Breast epithelium (tissue), 4 donors: ENCODE measurements at regions not wholly inside any gene's neighbourhood (a gene's known extent, or its start where the extent isn't known, plus 50 kb on each side); places are given as distances from the start of the nearest gene placed in this dataset.

Source experiments
- DNase-seq, 2 donors: peaks; one replicate each; pipeline ENCODE4 v3.0.0-alpha.2; 2019; ENCODE audit warnings: low spot score in 2 of 2
- H3K27ac ChIP-seq, 2 donors: fragments of 200-600 bp; sonication (generic) in 1 of 2; one replicate each; pipeline ENCODE4 v1.5.1; 2016 to 2019; ENCODE audit warnings: mild to moderate bottlenecking in 1 of 2
- H3K27me3 ChIP-seq, 2 donors: fragments of 200-600 bp; sonication (generic) in 1 of 2; one replicate each; pipeline versions ENCODE4 v1.5.1 to v1.6.0; 2017 to 2019; ENCODE audit warnings: control low read depth in 1 of 2, mild to moderate bottlenecking in 1 of 2
- H3K36me3 ChIP-seq: fragments of 200-600 bp; one replicate; pipeline ENCODE4 v1.5.1; 2019
- H3K4me1 ChIP-seq, 2 donors: fragments of 200-600 bp; sonication (generic); one replicate each; pipeline ENCODE4 v1.5.1; 2016 to 2019; ENCODE audit warnings: control low read depth in 1 of 2
- H3K4me3 ChIP-seq, 3 donors: fragments of 200-600 bp; sonication (generic); 1 replicate in 2 of 3; 2 replicates in 1 of 3; pipeline ENCODE4 v1.5.1; 2016 to 2019; ENCODE audit warnings: mild to moderate bottlenecking in 3 of 3, moderate library complexity in 2 of 3
- H3K9me3 ChIP-seq, 2 donors: fragments of 200-600 bp; sonication (generic) in 1 of 2; one replicate each; pipeline ENCODE4 v1.5.1; 2016 to 2019; ENCODE audit warnings: control low read depth in 1 of 2
- CTCF ChIP-seq, 3 donors: fragments of 450-650 bp; IDR thresholded peaks; one replicate each; pipeline ENCODE4 v1.5.1; 2016 to 2017; ENCODE audit warnings: antibody characterized with exemption in 3 of 3, mild to moderate bottlenecking in 3 of 3, moderate library complexity in 3 of 3
- POLR2A ChIP-seq: fragments of 450-650 bp; IDR thresholded peaks from one replicate; pipeline ENCODE4 v1.6.1; 2016; ENCODE audit warnings: antibody characterized with exemption, mild to moderate bottlenecking, moderate library complexity
- POLR2AphosphoS5 ChIP-seq, 3 donors: sonication (generic); formaldehyde crosslinking; IDR thresholded peaks; one replicate each; pipeline ENCODE4 v1.6.1; 2017; ENCODE audit warnings: antibody characterized with exemption in 3 of 3
- intact Hi-C: fragments of 100-400 bp; cut with DNase I; formaldehyde crosslinking; loops from one replicate; pipeline ENCODE4 v1.15.1; 2023; ENCODE audit warnings: low total_unique reads

GRCh38 chr17:33385713-33386112 is 92.6 kb upstream of the ASIC2 start:
- H3K4me3 ChIP-seq, result no peak overlapping the region
- H3K9me3 ChIP-seq, result no peaks in the 10 kb centered on the region
- no peaks in the 10 kb centered on the region for H3K4me1 ChIP-seq
- TF ChIP-seq CTCF (IDR thresholded peaks at IDR 0.05) (no peak), POLR2AphosphoS5 (IDR thresholded peaks at IDR 0.05) (no peak), POLR2A (no peak)
- no peaks in the 10 kb centered on the region for H3K36me3 ChIP-seq
- intact Hi-C loops, result no loop called here
- no peak for DNase-seq
- H3K27ac ChIP-seq, result no peak overlapping the region
- no peaks in the 10 kb centered on the region for H3K27me3 ChIP-seq

- no peaks in the 10 kb centered on the region for H3K27me3 ChIP-seq
- DNase-seq, result no peak
- no peak overlapping the region for H3K4me3 ChIP-seq
- no peaks in the 10 kb centered on the region for H3K36me3 ChIP-seq
- no peaks in the 10 kb centered on the region for H3K4me1 ChIP-seq
- H3K9me3 ChIP-seq, result no peaks in the 10 kb centered on the region
- intact Hi-C loops, result no loop called here
- H3K27ac ChIP-seq, result no peak overlapping the region
- TF ChIP-seq CTCF (IDR thresholded peaks at IDR 0.05), result no peak
- TF ChIP-seq POLR2AphosphoS5 (IDR thresholded peaks at IDR 0.05), result no peak
- no peak for TF ChIP-seq POLR2A
Observed at GRCh38 chr17:33387406-33387805, 94.3 kb upstream of the ASIC2 start.

GRCh38 chr17:33389504-33390135 is 96.5 kb upstream of the ASIC2 start:
- intact Hi-C loops, result no loop called here
- TF ChIP-seq POLR2A (no peak), POLR2AphosphoS5 (IDR thresholded peaks at IDR 0.05) (no peak), CTCF (IDR thresholded peaks at IDR 0.05) (no peak)
- no peaks in the 10 kb centered on the region for H3K27me3 ChIP-seq
- H3K4me1 ChIP-seq, result no peaks in the 10 kb centered on the region
- H3K27ac ChIP-seq, result no peak overlapping the region
- no peak for DNase-seq
- H3K4me3 ChIP-seq, result no peak overlapping the region
- no peaks in the 10 kb centered on the region for H3K9me3 ChIP-seq
- H3K36me3 ChIP-seq, result no peaks in the 10 kb centered on the region

GRCh38 chr17:33390479-33391176 is 97.5 kb upstream of the ASIC2 start:
- no peaks in the 10 kb centered on the region for H3K27me3 ChIP-seq
- no peak overlapping the region for H3K4me3 ChIP-seq
- no peak for DNase-seq
- intact Hi-C loops, result no loop called here
- no peaks in the 10 kb centered on the region for H3K9me3 ChIP-seq
- TF ChIP-seq POLR2A (no peak), CTCF (IDR thresholded peaks at IDR 0.05) (no peak), POLR2AphosphoS5 (IDR thresholded peaks at IDR 0.05) (no peak)
- H3K27ac ChIP-seq, result no peak overlapping the region
- H3K4me1 ChIP-seq, result no peaks in the 10 kb centered on the region
- H3K36me3 ChIP-seq, result no peaks in the 10 kb centered on the region

GRCh38 chr17:33396818-33397217 is 103.7 kb upstream of the ASIC2 start:
- intact Hi-C loops, result no loop called here
- no peak overlapping the region for H3K4me3 ChIP-seq
- TF ChIP-seq POLR2A (no peak), CTCF (IDR thresholded peaks at IDR 0.05) (no peak), POLR2AphosphoS5 (IDR thresholded peaks at IDR 0.05) (no peak)
- peaks cover 0 to 4% of the 10 kb centered on the region in 2 donors for H3K27me3 ChIP-seq
- H3K9me3 ChIP-seq, result no peaks in the 10 kb centered on the region
- DNase-seq, result no peak
- no peaks in the 10 kb centered on the region for H3K36me3 ChIP-seq
- no peaks in the 10 kb centered on the region for H3K4me1 ChIP-seq
- no peak overlapping the region for H3K27ac ChIP-seq
